Effector memory CD4-positive, alpha-beta T cell (primary cell): ENCODE measurements at regions not wholly inside any gene's neighbourhood (a gene's known extent, or its start where the extent isn't known, plus 50 kb on each side); places are given as distances from the start of the nearest gene placed in this dataset.

Source experiments
- DNase-seq, 3 donors: peaks; one replicate each; pipeline ENCODE4 v3.0.0-alpha.2; 2020
- H3K27ac ChIP-seq: 2 replicates; pipeline ENCODE4 v1.7.0; 2013; ENCODE audit warnings: mild to moderate bottlenecking, low read length, moderate library complexity; ENCODE audit not compliant: insufficient read depth, poor library complexity, severe bottlenecking
- H3K27me3 ChIP-seq: replicated peaks from 2 replicates; pipeline ENCODE4 v1.7.0; 2013; ENCODE audit warnings: mild to moderate bottlenecking, low read length; ENCODE audit not compliant: insufficient read depth, control insufficient read depth, poor library complexity, severe bottlenecking
- H3K36me3 ChIP-seq: 2 replicates; pipeline ENCODE4 v1.7.0; 2013; ENCODE audit warnings: mild to moderate bottlenecking, low read length, moderate library complexity; ENCODE audit not compliant: control insufficient read depth, insufficient read depth
- H3K4me1 ChIP-seq: 2 replicates; pipeline ENCODE4 v1.7.0; 2013; ENCODE audit warnings: low read length, mild to moderate bottlenecking; ENCODE audit not compliant: control insufficient read depth, insufficient read depth, poor library complexity, severe bottlenecking
- H3K4me3 ChIP-seq: 2 replicates; pipeline ENCODE4 v1.7.0; 2013; ENCODE audit warnings: low read length, low read depth, mild to moderate bottlenecking; ENCODE audit not compliant: insufficient read depth, poor library complexity, severe bottlenecking
- H3K9me3 ChIP-seq: 2 replicates; pipeline ENCODE4 v1.7.0; 2013; ENCODE audit warnings: mild to moderate bottlenecking, low read length, moderate library complexity; ENCODE audit not compliant: control insufficient read depth

DNA sequence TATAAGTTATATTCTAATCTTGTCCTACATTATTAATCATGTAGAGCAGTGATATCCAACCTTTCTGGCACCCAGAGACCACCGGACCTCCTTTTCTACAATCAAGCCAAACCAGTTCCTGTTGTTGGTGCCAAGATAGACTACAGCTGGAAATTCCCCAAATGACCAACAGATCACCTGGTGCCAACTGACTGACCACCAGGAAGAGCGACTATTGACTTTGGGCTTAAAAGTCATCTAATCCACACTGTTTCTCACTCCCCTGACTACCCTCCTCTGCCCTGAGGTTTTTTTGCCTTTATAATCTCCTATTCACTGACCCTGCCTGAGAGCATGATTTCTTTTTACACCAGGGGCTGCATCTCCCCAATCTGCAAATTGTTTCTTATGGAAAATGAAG lies 425.2 kb downstream of the TTLL7 start:
- Histone ChIP-seq H3K27me3 (no peaks in the 10 kb centered on the region), H3K36me3 (no peaks in the 10 kb centered on the region), H3K4me3 (no peak overlapping the region), H3K27ac (no peak overlapping the region), H3K9me3 (no peaks in the 10 kb centered on the region), H3K4me1 (no peaks in the 10 kb centered on the region)
- no peak for DNase-seq

DNA sequence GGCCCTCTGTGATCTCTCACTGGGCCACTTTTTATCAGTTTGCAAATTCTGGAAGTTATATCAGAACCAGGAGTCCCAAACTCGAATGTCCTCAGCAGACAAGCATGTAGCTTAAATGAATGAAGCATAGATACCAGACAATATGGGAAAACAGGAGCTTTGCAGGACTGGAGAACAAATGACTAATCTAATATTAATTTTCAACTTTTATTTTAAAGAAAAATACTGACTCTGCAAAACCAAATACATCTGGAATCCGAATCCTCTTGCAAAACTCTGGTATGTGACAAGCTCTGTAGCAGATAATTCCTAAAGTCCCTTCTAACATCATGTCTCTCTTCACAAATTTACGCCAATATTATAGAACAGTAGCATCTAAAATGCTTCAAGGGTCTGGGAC lies 427.4 kb downstream of the TTLL7 start:
- DNase-seq = no peak
- H3K27me3 ChIP-seq = no peaks in the 10 kb centered on the region
- no peaks in the 10 kb centered on the region for H3K36me3 ChIP-seq
- no peaks in the 10 kb centered on the region for H3K9me3 ChIP-seq
- no peaks in the 10 kb centered on the region for H3K4me1 ChIP-seq
- H3K27ac ChIP-seq = no peak overlapping the region
- H3K4me3 ChIP-seq = no peak overlapping the region

DNA sequence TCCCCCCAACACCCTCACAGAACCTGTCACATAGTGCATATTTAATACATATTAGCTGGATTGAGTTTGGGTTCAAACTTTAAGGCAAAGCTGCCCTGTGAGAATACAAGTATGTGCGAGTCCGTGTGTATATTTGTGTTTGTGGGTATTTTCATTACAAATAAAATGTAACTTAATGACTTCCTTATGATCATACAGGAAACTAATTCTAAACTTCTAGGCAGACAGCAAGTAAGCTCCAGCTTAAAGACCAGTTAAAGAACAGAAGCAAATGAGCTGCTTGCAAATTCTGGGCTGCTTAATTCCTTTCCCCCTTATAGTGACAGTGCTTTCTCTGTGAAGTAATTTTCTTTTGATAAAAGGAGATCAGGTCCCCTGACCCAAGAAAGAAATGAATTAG lies 437.6 kb downstream of the TTLL7 start:
- DNase-seq = no peak
- Histone ChIP-seq H3K27ac (no peak overlapping the region), H3K9me3 (no peaks in the 10 kb centered on the region), H3K27me3 (no peaks in the 10 kb centered on the region), H3K4me3 (no peak overlapping the region), H3K4me1 (no peaks in the 10 kb centered on the region), H3K36me3 (no peaks in the 10 kb centered on the region)

DNA sequence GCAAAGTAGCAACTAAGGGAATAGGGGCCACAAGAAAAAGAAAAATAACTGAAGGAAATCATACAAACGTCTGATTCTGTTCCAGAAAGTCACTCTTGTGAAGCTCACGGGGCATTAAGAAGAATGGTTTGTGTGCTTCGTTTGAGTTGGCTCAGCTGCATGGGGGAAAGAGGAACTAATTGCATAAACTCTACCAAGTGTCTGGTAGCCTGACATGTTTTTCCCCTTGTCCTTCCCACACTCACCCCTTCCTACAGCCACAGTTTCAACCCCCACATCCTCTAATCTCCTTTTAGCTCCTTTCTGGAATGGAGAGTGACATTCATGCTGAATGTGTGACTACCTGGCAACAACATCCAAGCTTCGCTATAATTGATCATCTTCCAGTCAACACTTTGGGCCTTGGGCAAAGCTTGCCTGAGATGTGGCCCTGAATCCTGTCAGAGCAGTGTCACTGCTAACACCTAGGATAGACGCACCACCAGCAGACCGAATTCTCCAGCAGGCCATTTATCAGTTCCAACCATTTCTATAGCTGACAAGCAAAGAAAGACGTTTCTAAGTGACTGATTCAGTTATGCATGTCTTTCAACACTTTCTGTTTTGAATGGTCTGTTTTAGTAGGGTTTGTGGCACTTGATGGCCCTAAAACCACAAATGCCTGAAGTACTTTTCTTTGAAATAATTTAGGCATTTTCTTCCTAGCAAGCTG lies 439.6 kb downstream of the TTLL7 start:
- H3K36me3 ChIP-seq = no peaks in the 10 kb centered on the region

DNA sequence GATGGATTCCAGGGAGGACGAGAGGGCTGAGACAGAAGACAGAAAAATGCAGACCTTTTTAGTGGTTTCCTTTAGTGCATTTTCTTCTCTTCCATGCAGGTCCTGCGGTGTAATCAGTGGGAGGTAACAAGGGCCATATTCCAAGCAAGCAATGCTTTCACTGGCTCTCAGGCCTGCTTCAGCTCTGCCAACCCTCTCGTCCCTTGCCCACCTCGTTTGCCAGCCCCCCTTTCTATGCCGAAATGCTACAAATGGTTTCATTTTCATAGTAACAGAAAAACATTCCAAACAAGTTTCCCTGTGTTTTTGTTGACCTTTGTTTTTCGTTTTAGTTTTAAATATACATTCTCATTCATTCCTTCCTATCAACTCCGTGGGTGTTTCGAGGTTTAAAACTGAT lies 443.1 kb downstream of the TTLL7 start:
- no peak for DNase-seq
- Histone ChIP-seq H3K27me3 (no peaks in the 10 kb centered on the region), H3K4me1 (no peaks in the 10 kb centered on the region)

More for the DNA sequence above, 439.6 kb downstream of the TTLL7 start:
- no peaks in the 10 kb centered on the region for H3K4me1 ChIP-seq
- no peak for DNase-seq
- H3K4me3 ChIP-seq = no peak overlapping the region
- H3K9me3 ChIP-seq = no peaks in the 10 kb centered on the region
- no peak overlapping the region for H3K27ac ChIP-seq
- H3K27me3 ChIP-seq = no peaks in the 10 kb centered on the region

DNA sequence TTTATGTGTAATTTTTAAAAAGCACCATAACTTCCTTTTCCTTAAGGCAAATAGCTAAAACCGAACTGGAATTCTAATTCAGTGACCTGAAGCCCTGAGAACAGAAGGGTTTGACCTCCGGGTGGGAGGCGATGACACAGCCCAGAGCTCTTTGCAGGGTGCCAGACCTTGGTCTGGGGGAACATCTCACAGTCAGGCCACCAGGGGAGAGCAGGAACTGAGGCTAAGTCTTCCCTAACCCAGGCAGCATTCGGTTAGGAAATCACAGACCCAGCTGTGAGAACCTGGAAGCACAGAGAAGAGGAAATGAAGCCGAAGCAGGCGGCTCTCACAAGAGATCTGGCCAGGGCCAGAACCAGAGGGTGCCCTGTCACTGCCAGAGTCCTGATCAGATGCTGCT lies 444.8 kb downstream of the TTLL7 start:
- H3K27ac ChIP-seq = no peak overlapping the region
- no peak for DNase-seq

More for the DNA sequence above, 443.1 kb downstream of the TTLL7 start:
- H3K4me3 ChIP-seq = no peak overlapping the region
- no peak overlapping the region for H3K27ac ChIP-seq
- H3K9me3 ChIP-seq = no peaks in the 10 kb centered on the region
- H3K36me3 ChIP-seq = no peaks in the 10 kb centered on the region

DNA sequence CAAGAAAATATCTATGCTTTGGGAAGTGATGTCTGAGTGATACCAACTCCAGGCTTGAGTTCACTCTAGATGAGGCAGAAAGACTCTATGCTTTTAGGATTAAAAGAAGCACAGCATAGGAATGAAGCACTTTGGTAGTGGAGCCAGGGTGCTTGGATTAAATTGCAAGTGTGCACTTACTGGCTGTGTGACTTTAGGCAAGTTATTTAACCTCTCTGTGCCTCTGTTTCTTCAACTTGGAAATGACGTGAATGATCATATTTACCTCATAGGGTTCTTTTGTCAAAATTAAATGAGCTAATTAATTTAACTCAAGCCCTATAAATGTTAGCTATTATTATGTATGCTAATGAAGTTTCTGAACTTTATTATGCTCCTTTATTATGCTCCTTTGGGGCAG lies 446.1 kb downstream of the TTLL7 start:
- H3K36me3 ChIP-seq = no peaks in the 10 kb centered on the region
- H3K27me3 ChIP-seq = no peaks in the 10 kb centered on the region
- no peaks in the 10 kb centered on the region for H3K9me3 ChIP-seq
- H3K4me3 ChIP-seq = no peak overlapping the region
- H3K27ac ChIP-seq = no peak overlapping the region
- DNase-seq = no peak
- H3K4me1 ChIP-seq = no peaks in the 10 kb centered on the region

More for the DNA sequence above, 444.8 kb downstream of the TTLL7 start:
- Histone ChIP-seq H3K27me3 (no peaks in the 10 kb centered on the region), H3K9me3 (no peaks in the 10 kb centered on the region), H3K4me1 (no peaks in the 10 kb centered on the region), H3K4me3 (no peak overlapping the region), H3K36me3 (no peaks in the 10 kb centered on the region)

DNA sequence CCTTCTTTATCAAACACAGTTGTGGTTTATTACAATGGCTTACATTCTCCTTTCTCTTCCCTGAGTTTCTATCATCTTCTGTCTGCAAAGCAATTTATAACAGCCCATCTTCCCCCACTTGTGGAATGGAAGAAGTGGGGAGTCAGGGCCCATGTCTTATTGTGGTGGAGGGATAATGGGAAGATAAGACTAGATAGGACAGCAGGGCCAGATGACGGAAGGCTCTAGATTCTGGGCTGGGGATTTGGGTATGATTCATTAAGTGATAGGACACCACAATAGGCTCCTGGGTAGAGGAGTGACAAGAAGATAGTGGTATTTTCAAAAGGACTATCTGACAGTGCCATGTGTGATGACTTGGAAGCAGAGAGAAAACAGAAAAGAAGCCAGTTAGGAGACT lies 450.6 kb downstream of the TTLL7 start:
- Histone ChIP-seq H3K27ac (no peak overlapping the region), H3K36me3 (no peaks in the 10 kb centered on the region)

DNA sequence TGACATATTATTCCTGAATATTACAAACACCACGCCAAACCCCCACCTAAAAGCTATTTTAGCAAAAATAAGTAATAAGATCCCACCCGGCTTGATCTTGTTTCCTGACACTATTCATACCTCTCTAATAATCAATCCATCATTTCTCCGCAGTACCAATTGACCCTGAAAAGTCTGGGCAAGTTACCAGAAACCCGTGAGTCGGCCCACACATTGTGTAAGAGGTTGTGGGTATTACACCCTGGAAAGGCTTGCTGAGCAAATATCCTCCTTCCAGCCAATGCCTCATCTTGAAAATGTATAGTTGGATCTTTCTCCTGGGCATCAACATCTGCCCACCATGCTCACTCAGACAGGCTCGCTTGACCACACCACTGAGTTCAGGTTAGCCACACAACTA lies 451.0 kb downstream of the TTLL7 start:
- Histone ChIP-seq H3K4me3 (no peak overlapping the region), H3K27ac (no peak overlapping the region), H3K27me3 (no peaks in the 10 kb centered on the region), H3K4me1 (no peaks in the 10 kb centered on the region), H3K9me3 (no peaks in the 10 kb centered on the region), H3K36me3 (no peaks in the 10 kb centered on the region)
- no peak for DNase-seq

More for the DNA sequence above, 450.6 kb downstream of the TTLL7 start:
- no peak overlapping the region for H3K4me3 ChIP-seq
- H3K4me1 ChIP-seq = no peaks in the 10 kb centered on the region
- no peak for DNase-seq
- H3K9me3 ChIP-seq = no peaks in the 10 kb centered on the region
- no peaks in the 10 kb centered on the region for H3K27me3 ChIP-seq

DNA sequence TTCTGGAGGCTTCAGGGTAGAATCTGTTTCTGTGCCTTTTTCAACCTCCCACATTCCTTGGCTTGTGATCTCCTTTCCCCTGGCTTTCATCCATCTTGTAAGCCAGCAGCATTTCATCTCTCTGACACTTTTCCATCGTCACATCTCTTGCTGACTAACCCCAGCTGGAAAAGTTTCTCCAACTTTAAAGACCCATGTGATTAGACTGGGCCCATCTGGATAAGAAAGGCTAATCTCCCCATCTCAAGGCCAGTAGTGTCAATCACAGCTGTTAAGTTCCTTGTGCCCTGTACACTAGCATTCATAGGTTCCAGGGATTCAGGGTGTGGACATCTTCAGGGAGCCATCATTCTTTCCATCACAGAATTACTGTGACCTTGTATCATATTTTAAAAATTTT lies 452.1 kb downstream of the TTLL7 start:
- Histone ChIP-seq H3K4me1 (no peaks in the 10 kb centered on the region), H3K27ac (no peak overlapping the region), H3K4me3 (no peak overlapping the region), H3K27me3 (no peaks in the 10 kb centered on the region), H3K36me3 (no peaks in the 10 kb centered on the region), H3K9me3 (no peaks in the 10 kb centered on the region)
- no peak for DNase-seq
